NCI-H524 treated with DMSO at 0.1 percent for 48 hours (cell line): ENCODE measurements at regions not wholly inside any gene's neighbourhood (a gene's known extent, or its start where the extent isn't known, plus 50 kb on each side); places are given as distances from the start of the nearest gene placed in this dataset.

Source experiments
- DNase-seq: peaks from one replicate; lab custom pipeline; 2025; lab: John Stamatoyannopoulos, UW

DNA sequence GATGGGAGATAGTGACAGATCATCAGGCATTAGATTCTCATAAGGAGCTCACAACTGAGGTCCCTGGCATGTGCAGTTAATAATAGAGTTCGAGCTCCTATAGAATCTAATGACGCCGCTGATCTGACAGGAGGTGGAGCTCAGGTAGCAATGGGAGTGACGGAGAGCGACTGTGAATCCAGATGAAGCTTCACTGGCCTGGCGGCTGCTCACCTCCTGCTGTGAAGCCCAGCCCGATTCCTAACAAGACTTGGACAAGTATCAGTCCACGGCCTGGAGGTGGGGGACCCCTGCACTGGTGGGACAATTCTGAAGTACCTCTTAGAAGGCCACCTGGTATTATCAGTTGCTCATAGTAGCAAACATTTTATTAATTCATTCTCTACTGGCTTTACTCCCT, 377.9 kb upstream of the ITGA1 start:
- DNase-seq = no peak

GRCh38 chr5:52419357-52419756, 368.4 kb upstream of the ITGA1 start:
- DNase-seq = no peak

DNA sequence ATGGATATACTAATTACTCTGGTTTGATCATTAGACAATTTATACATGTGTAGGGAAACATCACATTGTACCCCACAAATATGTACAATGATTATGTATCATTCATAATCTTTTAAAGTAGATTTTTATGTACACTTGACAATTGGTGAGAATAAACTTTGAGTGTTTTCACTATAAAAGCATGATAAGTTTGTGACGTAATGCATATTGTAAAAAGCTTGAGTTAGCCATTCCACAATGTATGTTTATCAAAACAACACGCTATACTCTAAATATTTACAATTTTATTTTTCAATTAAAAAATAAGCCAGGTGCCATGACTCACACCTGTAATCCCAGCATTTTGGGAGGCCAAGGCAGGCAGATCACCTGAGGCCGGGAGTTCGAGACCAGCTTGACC, 360.1 kb upstream of the ITGA1 start:
- DNase-seq = no peak

DNA sequence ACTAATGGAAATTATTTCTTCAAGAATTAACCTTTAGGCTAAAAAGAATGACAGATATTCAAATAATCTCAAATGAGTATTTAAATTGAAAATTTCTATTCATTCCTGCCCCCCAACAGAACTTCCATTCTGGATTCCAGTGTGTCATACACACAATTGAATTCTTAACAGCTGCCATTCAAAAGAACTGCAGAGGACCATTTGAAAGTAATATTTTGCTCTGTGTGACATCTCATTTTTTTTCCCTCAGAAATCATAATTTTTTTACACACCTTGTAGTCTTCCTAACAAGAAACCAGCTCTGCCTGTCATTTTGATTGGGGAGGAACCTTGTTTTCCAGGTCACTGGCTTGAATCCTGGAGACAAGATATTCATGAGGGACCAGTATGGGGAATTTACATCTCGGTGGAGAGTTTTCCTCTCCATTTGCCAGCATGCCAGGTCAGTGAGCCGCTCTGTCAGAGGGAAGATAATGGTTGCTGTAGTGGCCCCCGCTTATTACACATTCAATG, 358.7 kb upstream of the ITGA1 start:
- no peak for DNase-seq

GRCh38 chr5:52441768-52442167, 345.9 kb upstream of the ITGA1 start:
- DNase-seq = no peak

GRCh38 chr5:52443187-52443586, 344.5 kb upstream of the ITGA1 start:
- no peak for DNase-seq

GRCh38 chr5:52448111-52448510, 339.6 kb upstream of the ITGA1 start:
- no peak for DNase-seq

GRCh38 chr5:52449516-52449915, 338.2 kb upstream of the ITGA1 start:
- no peak for DNase-seq

- DNase-seq = no peak
Measured at GRCh38 chr5:52452098-52452497, 335.6 kb upstream of the ITGA1 start.

GRCh38 chr5:52453176-52453575, 334.5 kb upstream of the ITGA1 start:
- DNase-seq = no peak

DNA sequence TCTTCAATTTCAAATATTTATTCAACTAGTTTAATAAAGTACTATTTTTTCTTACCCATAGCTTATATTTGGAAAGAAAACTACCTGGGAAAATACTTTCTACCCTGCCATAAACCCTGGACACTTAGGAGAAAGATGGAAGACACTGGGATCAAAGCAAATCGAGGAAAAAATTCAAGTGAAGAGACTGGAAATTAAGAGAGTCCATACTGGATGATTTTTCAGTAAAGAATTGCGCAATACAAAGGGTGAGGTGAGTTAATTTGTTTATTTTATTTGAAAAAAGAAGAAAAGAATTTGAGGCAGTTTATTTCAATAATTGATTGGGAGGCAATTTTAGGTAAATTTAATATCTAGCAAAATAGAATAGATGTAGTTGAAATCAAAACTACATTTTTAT, 331.8 kb upstream of the ITGA1 start:
- DNase-seq = no peak

- peak; percentile 21 for DNase-seq
Measured at GRCh38 chr5:52457810-52458209, 329.9 kb upstream of the ITGA1 start.

DNA sequence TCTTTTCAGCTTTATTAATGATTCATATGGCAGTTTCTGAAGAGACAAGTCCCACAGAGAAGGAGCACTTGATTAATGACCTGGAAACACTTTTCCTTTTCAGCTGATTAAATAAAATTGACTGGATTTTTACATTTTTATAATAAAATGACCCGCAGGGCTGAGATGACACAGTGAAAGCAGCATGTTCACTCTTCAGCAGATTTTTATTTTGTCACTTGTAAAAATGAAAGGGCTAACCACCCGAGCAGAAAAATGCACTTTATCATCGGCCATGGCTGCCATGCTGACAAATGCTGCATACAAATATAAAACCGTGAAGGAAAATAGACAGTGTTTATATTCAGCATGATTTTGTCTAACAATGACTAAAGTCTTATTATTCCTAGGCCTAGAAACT, 321.6 kb upstream of the ITGA1 start:
- DNase-seq = no peak

DNA sequence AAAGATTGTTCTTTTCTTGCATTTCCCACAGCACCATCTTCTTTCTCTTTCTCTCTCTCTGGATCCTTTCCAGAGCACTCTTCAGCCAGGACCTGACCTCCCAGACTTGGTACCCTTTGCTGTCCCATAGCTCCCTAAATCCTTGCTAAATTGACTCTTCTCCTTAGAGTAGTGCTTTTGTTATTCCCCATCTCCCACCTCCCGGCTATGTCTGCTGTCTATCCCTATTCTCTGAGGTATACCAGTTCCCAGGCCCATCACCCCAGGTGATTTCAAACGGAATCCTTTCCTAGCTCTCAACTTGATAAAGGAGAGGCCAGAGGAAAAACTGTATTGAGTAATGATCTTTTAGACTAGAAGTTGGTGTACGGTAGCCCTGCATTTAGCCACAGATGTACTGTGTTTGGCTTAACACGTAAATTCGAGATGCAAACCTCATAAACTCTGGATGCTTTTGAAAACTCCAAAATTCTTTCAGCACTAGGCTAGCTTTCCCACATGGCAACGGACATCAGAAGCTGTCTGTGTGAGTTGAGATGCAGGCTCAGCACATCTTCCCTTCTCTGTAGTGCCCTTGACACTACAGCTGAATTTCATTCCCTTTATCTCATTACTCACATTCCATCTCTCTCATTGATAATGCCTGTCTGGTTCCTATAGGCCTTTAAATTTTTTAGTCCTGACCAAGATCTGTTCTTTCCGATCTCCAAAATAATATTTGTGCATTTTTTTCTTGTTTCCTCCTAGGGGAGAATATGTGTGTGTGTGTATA, 320.8 kb upstream of the ITGA1 start:
- no peak for DNase-seq

GRCh38 chr5:52468976-52469375, 318.7 kb upstream of the ITGA1 start:
- DNase-seq = no peak

DNA sequence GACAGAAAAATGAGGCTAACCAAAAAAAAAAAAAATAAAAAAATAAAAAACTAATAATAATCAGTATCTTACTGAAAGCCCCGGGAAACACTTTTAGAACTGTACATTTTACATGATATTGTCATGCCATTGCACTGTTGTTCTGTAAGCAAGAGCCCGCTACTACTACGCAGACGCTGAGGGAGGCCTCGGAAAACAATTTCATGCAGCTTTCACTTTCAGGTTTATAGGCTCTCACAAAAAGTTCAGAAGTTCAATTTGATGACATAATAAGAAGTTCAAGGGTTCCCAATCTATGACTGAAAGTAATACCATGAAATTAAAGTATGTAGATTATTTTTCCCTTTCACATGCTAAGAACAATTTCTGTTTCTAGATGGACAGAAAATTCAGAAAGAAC, 318.3 kb upstream of the ITGA1 start:
- no peak for DNase-seq

DNA sequence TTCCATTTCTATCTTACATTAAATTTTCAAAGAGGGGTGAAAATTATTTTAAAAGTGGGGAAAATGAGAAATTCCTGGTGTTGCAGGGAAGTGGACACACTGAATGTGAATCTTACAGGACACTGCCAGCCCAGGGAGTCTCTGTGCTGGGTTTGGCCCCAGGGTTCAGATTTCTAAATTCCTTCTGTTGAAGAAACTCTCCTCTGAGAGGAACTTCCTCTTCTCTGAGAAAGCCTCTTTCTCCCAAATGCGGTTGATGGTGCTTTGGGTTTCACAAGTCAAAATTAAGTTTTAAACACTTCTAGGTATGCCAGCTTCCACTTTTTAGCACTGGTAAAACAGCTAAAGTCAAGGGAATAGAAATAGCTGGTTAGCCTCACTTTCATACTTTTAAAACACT, 317.9 kb upstream of the ITGA1 start:
- DNase-seq = no peak

DNA sequence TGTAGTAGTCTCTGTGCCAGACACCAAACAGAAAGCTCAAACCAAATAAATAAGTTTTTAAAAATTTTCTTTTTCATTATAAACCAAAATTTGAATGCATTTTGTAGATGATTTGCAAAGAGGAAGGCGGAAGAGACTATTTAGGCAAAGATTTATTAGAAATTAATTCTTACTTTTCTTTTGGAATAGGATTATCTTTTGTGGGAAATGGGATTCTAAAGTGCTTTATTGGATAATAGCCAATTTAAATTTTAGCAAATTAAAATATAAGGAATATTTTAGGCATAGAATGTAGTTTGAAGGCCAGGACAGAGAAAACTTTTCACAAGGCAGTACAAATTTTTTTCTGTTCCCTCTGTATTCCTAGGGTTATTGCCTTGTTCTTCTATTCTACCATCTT, 311.4 kb upstream of the ITGA1 start:
- DNase-seq = no peak

- DNase-seq = no peak
Measured at GRCh38 chr5:52481201-52481600, 306.5 kb upstream of the ITGA1 start.

DNA sequence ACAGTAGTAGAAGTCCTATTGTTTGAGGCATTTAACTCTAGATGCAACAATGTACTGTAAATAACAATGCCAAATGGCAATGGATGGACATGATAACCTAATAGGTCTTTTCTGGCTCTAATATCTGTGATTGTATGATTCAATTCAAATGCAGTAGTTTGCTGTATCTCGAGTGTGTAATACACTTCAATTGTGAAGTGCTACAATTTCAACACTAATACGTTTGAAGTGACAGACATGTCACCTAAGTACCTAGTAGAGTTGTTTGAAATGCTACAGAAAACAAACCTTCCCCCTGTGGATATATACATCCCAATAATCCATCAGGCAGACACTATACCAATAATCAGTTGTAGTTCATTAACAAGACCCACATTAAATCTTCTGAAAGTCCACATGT, 305.9 kb upstream of the ITGA1 start:
- DNase-seq = no peak

- DNase-seq = peak; percentile 95
Measured at GRCh38 chr5:52491071-52491787, 296.5 kb upstream of the ITGA1 start.

DNA sequence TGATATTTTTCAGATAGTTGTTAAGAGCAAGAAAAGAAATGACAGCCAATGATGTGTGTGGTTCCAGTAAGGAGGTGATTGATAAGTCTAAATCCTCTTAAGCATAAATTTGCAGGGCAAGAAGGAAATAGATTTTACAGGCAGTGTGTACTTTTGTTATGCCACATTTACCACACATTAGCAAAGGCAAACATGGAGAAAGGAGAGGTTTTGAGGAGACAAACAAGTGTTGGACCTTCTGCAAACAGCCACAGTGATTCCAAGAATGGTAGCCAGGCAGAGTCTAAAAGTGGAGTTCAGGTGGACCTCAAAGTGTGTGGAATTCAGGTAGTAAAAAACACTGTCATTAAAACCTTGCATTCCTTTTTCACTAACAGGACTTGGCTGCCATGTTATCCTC, 295.9 kb upstream of the ITGA1 start:
- no peak for DNase-seq

DNA sequence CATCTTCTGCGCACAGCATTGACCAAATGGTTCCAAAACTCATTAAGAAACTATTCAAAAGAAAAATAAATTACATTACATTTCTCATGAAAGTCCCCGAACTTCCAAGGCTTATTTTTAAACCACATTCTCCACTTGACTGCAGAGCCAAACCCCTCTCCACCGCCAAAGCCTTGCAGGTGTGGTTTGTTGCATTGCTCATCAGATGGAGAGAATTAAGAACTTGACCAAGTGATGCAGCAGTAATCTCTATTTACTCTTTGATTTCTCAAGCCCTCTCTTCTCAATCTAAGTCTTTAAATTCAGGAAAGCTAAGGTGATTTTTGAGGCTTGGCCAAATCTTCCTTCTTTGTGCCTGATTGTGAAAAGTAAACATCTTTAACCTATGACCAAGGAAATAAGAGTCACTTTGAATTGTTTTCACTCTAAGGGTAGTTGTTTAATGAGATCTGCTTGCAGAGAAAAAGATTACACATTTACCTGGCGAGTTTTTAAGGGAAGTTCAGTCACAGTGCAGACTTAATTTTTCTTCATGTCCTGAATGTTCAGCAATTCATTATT, 290.5 kb upstream of the ITGA1 start:
- no peak for DNase-seq
